Activated naive CD8-positive, alpha-beta T cell treated with anti-CD3 and anti-CD28 coated beads, Interleukin-2, amount 50 U/mL, for 24 hours (primary cell): ENCODE measurements at regions not wholly inside any gene's neighbourhood (a gene's known extent, or its start where the extent isn't known, plus 50 kb on each side); places are given as distances from the start of the nearest gene placed in this dataset.

Experiments
- ATAC-seq: fragments of 150-1000 bp; cut with Tn5 transposase; one replicate; pipeline ENCODE4 v1.10.0; 2021
- DNase-seq: peaks from one replicate; pipeline ENCODE4 v3.0.0; 2021
- H3K27ac Mint-ChIP-seq: one replicate; pipeline ENCODE4 v1.8.0; 2021; ENCODE audit warnings: mild to moderate bottlenecking, mixed read lengths
- H3K27me3 Mint-ChIP-seq: one replicate; pipeline ENCODE4 v1.8.0; 2021; ENCODE audit warnings: mixed read lengths
- H3K36me3 Mint-ChIP-seq: one replicate; pipeline ENCODE4 v1.8.0; 2021; ENCODE audit warnings: low read depth, mixed read lengths
- H3K4me1 Mint-ChIP-seq: one replicate; pipeline ENCODE4 v1.8.0; 2021; ENCODE audit warnings: mixed read lengths
- H3K4me3 Mint-ChIP-seq: one replicate; pipeline ENCODE4 v1.8.0; 2021; ENCODE audit warnings: mild to moderate bottlenecking, moderate library complexity, mixed read lengths
- H3K9me3 Mint-ChIP-seq: one replicate; pipeline ENCODE4 v1.8.0; 2021; ENCODE audit warnings: mixed read lengths

- H3K36me3 Mint-ChIP-seq = no peaks in the 10 kb centered on the region
- H3K27me3 Mint-ChIP-seq = peaks cover 10% of the 10 kb centered on the region
- H3K4me3 Mint-ChIP-seq = no peak overlapping the region
- no peak for DNase-seq
- H3K4me1 Mint-ChIP-seq = peaks cover 4% of the 10 kb centered on the region
- no peak for ATAC-seq
- H3K9me3 Mint-ChIP-seq = no peaks in the 10 kb centered on the region
- no peak overlapping the region for H3K27ac Mint-ChIP-seq
These were observed 55.8 kb upstream of the ACTBL2 start for GRCh38 chr5:57538341-57538955.

- Mint-ChIP-seq H3K36me3 (no peaks in the 10 kb centered on the region), H3K9me3 (no peaks in the 10 kb centered on the region), H3K4me1 (peaks cover 4% of the 10 kb centered on the region), H3K27me3 (peaks cover 10% of the 10 kb centered on the region), H3K4me3 (no peak overlapping the region), H3K27ac (no peak overlapping the region)
- ATAC-seq = no peak
- no peak for DNase-seq
These were observed 55.2 kb upstream of the ACTBL2 start for GRCh38 chr5:57537811-57538210.

GRCh38 chr5:57532513-57533497 is 50.2 kb upstream of the ACTBL2 start:
- ATAC-seq (no peak), DNase-seq (no peak)
- Mint-ChIP-seq H3K4me3 (no peak overlapping the region), H3K4me1 (no peaks in the 10 kb centered on the region), H3K27ac (no peak overlapping the region), H3K36me3 (no peaks in the 10 kb centered on the region), H3K27me3 (peaks cover 10% of the 10 kb centered on the region), H3K9me3 (no peaks in the 10 kb centered on the region)
